ENCODE measurements at regions not wholly inside any gene's neighbourhood (a gene's known extent, or its start where the extent isn't known, plus 50 kb on each side); places are given as distances from the start of the nearest gene placed in this dataset.

DNA sequence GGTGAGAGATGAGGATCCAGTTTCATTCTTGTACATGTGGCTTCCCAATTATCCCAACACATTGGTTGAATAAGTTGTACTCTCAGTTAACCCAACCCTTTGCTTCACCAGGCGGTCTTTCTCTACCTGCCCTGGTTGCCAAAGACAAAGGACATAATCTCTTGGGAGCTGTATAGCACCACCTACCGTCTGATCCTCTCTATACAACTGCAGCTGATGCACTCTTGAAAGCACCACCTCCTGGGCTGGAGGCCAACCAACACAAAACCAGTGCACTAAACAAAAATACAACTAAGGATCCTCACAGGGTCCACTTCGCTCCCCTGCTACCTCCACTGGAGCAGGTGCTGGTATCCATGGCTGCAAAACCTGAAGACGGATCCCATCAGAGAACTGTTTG lies 473.6 kb upstream of the NRXN1 start:
- no peak overlapping the region for H3K4me2 ChIP-seq (ENCODE audit: control insufficient read depth, extremely low read depth, insufficient read depth, low read depth, low read length)
- H4K20me1 ChIP-seq (ENCODE audit: control insufficient read depth, extremely low read depth, insufficient read depth, low read length): no peaks in the 10 kb centered on the region
- H3K36me3 ChIP-seq (ENCODE audit: control insufficient read depth in 2 of 2, extremely low read depth in 1 of 2, insufficient read depth in 2 of 2, low read length in 2 of 2): no peaks in the 10 kb centered on the region
- no peaks in the 10 kb centered on the region for H3K4me1 ChIP-seq (ENCODE audit: control insufficient read depth, extremely low read depth, insufficient read depth, low read length)
- H3K79me2 ChIP-seq (ENCODE audit: control insufficient read depth, insufficient read depth, low read length): no peaks in the 10 kb centered on the region
- no peaks in the 10 kb centered on the region for H3K9me3 ChIP-seq (ENCODE audit: control insufficient read depth, low read depth, low read length)
- no peaks in the 10 kb centered on the region for H3K9me1 ChIP-seq (ENCODE audit: control insufficient read depth, extremely low read depth, insufficient read depth, low read length)
- no peaks in the 10 kb centered on the region for H3K27me3 ChIP-seq (ENCODE audit: control insufficient read depth, extremely low read depth, insufficient read depth, low read length)
- no peak overlapping the region for H3K4me3 ChIP-seq (ENCODE audit: control insufficient read depth in 2 of 3, extremely low read depth in 1 of 3, insufficient read depth in 2 of 3, low read depth in 1 of 3, low read length in 3 of 3)
- no peak for FAIRE-seq
- no peak overlapping the region for H2AFZ ChIP-seq (ENCODE audit: control insufficient read depth, low read length)
- TF ChIP-seq, protein P1, sequence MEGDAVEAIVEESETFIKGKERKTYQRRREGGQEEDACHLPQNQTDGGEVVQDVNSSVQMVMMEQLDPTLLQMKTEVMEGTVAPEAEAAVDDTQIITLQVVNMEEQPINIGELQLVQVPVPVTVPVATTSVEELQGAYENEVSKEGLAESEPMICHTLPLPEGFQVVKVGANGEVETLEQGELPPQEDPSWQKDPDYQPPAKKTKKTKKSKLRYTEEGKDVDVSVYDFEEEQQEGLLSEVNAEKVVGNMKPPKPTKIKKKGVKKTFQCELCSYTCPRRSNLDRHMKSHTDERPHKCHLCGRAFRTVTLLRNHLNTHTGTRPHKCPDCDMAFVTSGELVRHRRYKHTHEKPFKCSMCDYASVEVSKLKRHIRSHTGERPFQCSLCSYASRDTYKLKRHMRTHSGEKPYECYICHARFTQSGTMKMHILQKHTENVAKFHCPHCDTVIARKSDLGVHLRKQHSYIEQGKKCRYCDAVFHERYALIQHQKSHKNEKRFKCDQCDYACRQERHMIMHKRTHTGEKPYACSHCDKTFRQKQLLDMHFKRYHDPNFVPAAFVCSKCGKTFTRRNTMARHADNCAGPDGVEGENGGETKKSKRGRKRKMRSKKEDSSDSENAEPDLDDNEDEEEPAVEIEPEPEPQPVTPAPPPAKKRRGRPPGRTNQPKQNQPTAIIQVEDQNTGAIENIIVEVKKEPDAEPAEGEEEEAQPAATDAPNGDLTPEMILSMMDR (optimal IDR thresholded peaks at IDR 0.05 in 1 of 3, IDR thresholded peaks at IDR 0.05 in 1 of 3, conservative IDR thresholded peaks at IDR 0.05 in 1 of 3; ENCODE audit: extremely low read depth in 1 of 3, insufficient read depth in 2 of 3, low read length in 3 of 3): no peak
- H3K9ac ChIP-seq (ENCODE audit: control insufficient read depth, extremely low read depth, insufficient read depth, low read length): no peak overlapping the region
- H3K27ac ChIP-seq (ENCODE audit: control insufficient read depth, insufficient read depth, low read length): no peak overlapping the region
- no peak for DNase-seq (ENCODE audit: low read depth, low spot score)
- dilution Hi-C loops (cut with MboI; ENCODE audit: extremely low pct_ligation_motif_present, low sequenced_read_pairs): no loop called here

DNA sequence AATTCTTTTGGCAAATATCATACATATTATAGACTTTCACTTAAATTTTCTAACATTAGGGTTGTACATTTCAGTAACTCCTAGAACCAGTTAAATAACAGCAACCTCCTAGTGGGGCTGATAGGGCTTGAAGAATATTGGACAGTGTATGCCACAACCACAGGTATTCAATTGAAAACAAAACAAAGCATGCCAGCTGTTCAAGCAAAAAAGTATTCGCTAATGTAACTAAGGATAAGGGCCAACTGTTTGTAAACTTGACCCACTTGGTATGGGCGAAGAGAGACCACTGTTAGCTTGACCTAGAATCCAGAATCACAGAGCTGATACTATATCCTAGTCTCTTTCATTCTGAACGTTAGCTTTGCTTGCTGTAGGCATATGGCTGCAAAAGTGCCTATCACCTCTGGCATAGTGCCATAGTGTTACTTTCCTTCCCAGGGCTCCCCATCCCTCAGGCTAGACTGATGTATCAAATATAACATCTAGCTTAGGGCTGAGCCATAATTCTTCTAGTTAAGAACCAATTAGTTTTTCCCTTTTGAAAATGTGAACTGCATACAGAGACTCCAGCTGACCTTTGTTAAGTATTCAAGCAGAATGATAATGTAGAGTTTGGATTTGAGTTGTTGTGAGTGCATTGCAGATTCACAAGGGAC lies 458.8 kb upstream of the NRXN1 start:
- no peaks in the 10 kb centered on the region for H3K79me2 ChIP-seq (ENCODE audit: control insufficient read depth, insufficient read depth, low read length)
- dilution Hi-C loops (cut with MboI; ENCODE audit: extremely low pct_ligation_motif_present, low sequenced_read_pairs): no loop called here
- no peak for FAIRE-seq

More for the DNA sequence above, 458.8 kb upstream of the NRXN1 start:
- Histone ChIP-seq H3K27me3 (ENCODE audit: control insufficient read depth, extremely low read depth, insufficient read depth, low read length) (no peaks in the 10 kb centered on the region), H3K4me1 (ENCODE audit: control insufficient read depth, extremely low read depth, insufficient read depth, low read length) (no peaks in the 10 kb centered on the region), H4K20me1 (ENCODE audit: control insufficient read depth, extremely low read depth, insufficient read depth, low read length) (no peaks in the 10 kb centered on the region), H3K4me2 (ENCODE audit: control insufficient read depth, extremely low read depth, insufficient read depth, low read depth, low read length) (no peak overlapping the region), H3K9ac (ENCODE audit: control insufficient read depth, extremely low read depth, insufficient read depth, low read length) (no peak overlapping the region), H3K4me3 (ENCODE audit: control insufficient read depth in 2 of 3, extremely low read depth in 1 of 3, insufficient read depth in 2 of 3, low read depth in 1 of 3, low read length in 3 of 3) (no peak overlapping the region), H3K27ac (ENCODE audit: control insufficient read depth, insufficient read depth, low read length) (no peak overlapping the region), H2AFZ (ENCODE audit: control insufficient read depth, low read length) (no peak overlapping the region), H3K9me3 (ENCODE audit: control insufficient read depth, low read depth, low read length) (no peaks in the 10 kb centered on the region), H3K36me3 (ENCODE audit: control insufficient read depth in 2 of 2, extremely low read depth in 1 of 2, insufficient read depth in 2 of 2, low read length in 2 of 2) (no peaks in the 10 kb centered on the region), H3K9me1 (ENCODE audit: control insufficient read depth, extremely low read depth, insufficient read depth, low read length) (no peaks in the 10 kb centered on the region)
- TF ChIP-seq EZH2 (IDR thresholded peaks at IDR 0.05; ENCODE audit: low read length): no peak
- TF ChIP-seq, protein P1 (optimal IDR thresholded peaks at IDR 0.05 in 1 of 3, IDR thresholded peaks at IDR 0.05 in 1 of 3, conservative IDR thresholded peaks at IDR 0.05 in 1 of 3; ENCODE audit: extremely low read depth in 1 of 3, insufficient read depth in 2 of 3, low read length in 3 of 3): no peak
- no peak for DNase-seq (ENCODE audit: low read depth, low spot score)
